Testis (tissue), 2 donors: ENCODE measurements at regions not wholly inside any gene's neighbourhood (a gene's known extent, or its start where the extent isn't known, plus 50 kb on each side); places are given as distances from the start of the nearest gene placed in this dataset.

Source experiments
- POLR2A ChIP-seq: fragments of 450-650 bp; IDR thresholded peaks from one replicate; pipeline ENCODE4 v1.6.1; 2017; ENCODE audit warnings: antibody characterized with exemption, mild to moderate bottlenecking, moderate library complexity
- TF ChIP-seq, protein P1 (sequence below), 3 experiments: fragments of 450-650 bp in 2 of 3; fragments of 200-600 bp in 1 of 3; sonication (generic) in 1 of 3; IDR thresholded peaks; one replicate each; pipeline ENCODE4 v1.5.1; 2016 to 2019; ENCODE audit warnings: antibody characterized with exemption in 3 of 3, mild to moderate bottlenecking in 2 of 3, moderate library complexity in 1 of 3

DNA sequence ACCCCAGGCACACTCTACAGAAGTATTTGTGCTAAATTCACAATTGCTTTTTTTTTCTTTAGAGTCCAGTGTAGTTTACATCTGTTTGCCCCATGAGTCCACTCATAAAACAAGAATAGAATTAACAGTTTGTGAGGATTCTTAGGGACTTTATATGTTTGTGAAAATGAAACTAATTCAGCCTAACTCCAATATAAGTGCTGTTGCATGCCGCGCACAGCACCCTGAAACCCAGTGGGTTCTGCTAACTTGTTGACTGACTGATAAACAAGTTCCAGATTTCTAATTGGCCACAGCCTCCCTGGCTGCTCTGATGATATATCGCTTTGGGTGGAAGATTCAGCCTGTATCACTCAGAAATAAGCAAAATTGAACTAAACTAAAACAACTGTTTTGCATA lies 561.4 kb downstream of the PKHD1 start:
- no peak for TF ChIP-seq POLR2A
- TF ChIP-seq, protein P1, sequence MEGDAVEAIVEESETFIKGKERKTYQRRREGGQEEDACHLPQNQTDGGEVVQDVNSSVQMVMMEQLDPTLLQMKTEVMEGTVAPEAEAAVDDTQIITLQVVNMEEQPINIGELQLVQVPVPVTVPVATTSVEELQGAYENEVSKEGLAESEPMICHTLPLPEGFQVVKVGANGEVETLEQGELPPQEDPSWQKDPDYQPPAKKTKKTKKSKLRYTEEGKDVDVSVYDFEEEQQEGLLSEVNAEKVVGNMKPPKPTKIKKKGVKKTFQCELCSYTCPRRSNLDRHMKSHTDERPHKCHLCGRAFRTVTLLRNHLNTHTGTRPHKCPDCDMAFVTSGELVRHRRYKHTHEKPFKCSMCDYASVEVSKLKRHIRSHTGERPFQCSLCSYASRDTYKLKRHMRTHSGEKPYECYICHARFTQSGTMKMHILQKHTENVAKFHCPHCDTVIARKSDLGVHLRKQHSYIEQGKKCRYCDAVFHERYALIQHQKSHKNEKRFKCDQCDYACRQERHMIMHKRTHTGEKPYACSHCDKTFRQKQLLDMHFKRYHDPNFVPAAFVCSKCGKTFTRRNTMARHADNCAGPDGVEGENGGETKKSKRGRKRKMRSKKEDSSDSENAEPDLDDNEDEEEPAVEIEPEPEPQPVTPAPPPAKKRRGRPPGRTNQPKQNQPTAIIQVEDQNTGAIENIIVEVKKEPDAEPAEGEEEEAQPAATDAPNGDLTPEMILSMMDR (IDR thresholded peaks at IDR 0.05), result no peak
